NCI-H526 (cell line): ENCODE measurements at regions not wholly inside any gene's neighbourhood (a gene's known extent, or its start where the extent isn't known, plus 50 kb on each side); places are given as distances from the start of the nearest gene placed in this dataset.
"Not testable (repeated sequence)": the region's sequence is repeated elsewhere in the genome, so short reads cannot be mapped to it uniquely, and the experiment has no call there.

Experiments used
- DNase-seq, 2 experiments: peaks; one replicate each; lab custom pipeline; 2025; lab: John Stamatoyannopoulos, UW

GRCh38 chr2:67290451-67291290, 106.5 kb upstream of the ETAA1 start:
- no peak for DNase-seq

GRCh38 chr2:67294218-67294617, 102.9 kb upstream of the ETAA1 start:
- DNase-seq = no peak

GRCh38 chr2:67295406-67295805, 101.7 kb upstream of the ETAA1 start:
- no peak for DNase-seq

- no peak for DNase-seq
Observed at GRCh38 chr2:67295851-67296250, 101.3 kb upstream of the ETAA1 start.

GRCh38 chr2:67304300-67304890, 92.7 kb upstream of the ETAA1 start:
- peak; percentile 70 to 83 for DNase-seq

GRCh38 chr2:67309281-67309680, 87.9 kb upstream of the ETAA1 start:
- DNase-seq = no peak

- DNase-seq = no peak
Observed at GRCh38 chr2:67311536-67311935, 85.6 kb upstream of the ETAA1 start.

- DNase-seq = no peak
Observed at GRCh38 chr2:67312871-67313270, 84.3 kb upstream of the ETAA1 start.

- no peak for DNase-seq
Observed at GRCh38 chr2:67313536-67313935, 83.6 kb upstream of the ETAA1 start.

GRCh38 chr2:67318031-67318430, 79.1 kb upstream of the ETAA1 start:
- DNase-seq = no peak

GRCh38 chr2:67318563-67318962, 78.6 kb upstream of the ETAA1 start:
- no peak for DNase-seq

GRCh38 chr2:67318993-67319481, 78.1 kb upstream of the ETAA1 start:
- DNase-seq = no peak

- DNase-seq = no peak
Observed at GRCh38 chr2:67320861-67321587, 76.1 kb upstream of the ETAA1 start.

GRCh38 chr2:67321588-67321903, 75.6 kb upstream of the ETAA1 start:
- no peak for DNase-seq

GRCh38 chr2:67322353-67323001, 74.7 kb upstream of the ETAA1 start:
- DNase-seq = peak; percentile 54 to 79

GRCh38 chr2:67323209-67323991, 73.7 kb upstream of the ETAA1 start:
- DNase-seq = no peak

GRCh38 chr2:67329513-67329912, 67.6 kb upstream of the ETAA1 start:
- DNase-seq = no peak

GRCh38 chr2:67329951-67330350, 67.2 kb upstream of the ETAA1 start:
- DNase-seq = no peak

- not testable (repeated sequence) for DNase-seq
Observed at GRCh38 chr2:67331419-67332086, 65.6 kb upstream of the ETAA1 start.

- DNase-seq = no peak
Observed at GRCh38 chr2:67337903-67338302, 59.2 kb upstream of the ETAA1 start.

- DNase-seq = no peak
Observed at GRCh38 chr2:67338601-67339233, 58.4 kb upstream of the ETAA1 start.
